Uterus (tissue), 3 donors: ENCODE measurements at regions not wholly inside any gene's neighbourhood (a gene's known extent, or its start where the extent isn't known, plus 50 kb on each side); places are given as distances from the start of the nearest gene placed in this dataset.

Source experiments
- DNase-seq, 2 donors: peaks; one replicate each; pipeline ENCODE4 v3.0.0-alpha.2; 2019 to 2020
- H3K27ac ChIP-seq, 2 donors: fragments of 200-600 bp; sonication (generic); 1 replicate in 1 of 2; 2 replicates in 1 of 2; pipeline ENCODE4 v1.5.1; 2016 to 2018
- H3K27me3 ChIP-seq, 2 donors: fragments of 200-600 bp; sonication (generic); one replicate each; pipeline ENCODE4 v1.5.1; 2018 to 2019; ENCODE audit warnings: control low read depth in 1 of 2
- H3K36me3 ChIP-seq, 2 donors: fragments of 200-600 bp; sonication (generic); one replicate each; pipeline ENCODE4 v1.5.1; 2019; ENCODE audit warnings: control low read depth in 1 of 2
- H3K4me1 ChIP-seq, 2 donors: fragments of 200-600 bp; sonication (generic); one replicate each; pipeline ENCODE4 v1.5.1; 2018 to 2019; ENCODE audit warnings: control low read depth in 1 of 2
- H3K4me3 ChIP-seq, 2 donors: fragments of 200-600 bp; sonication (generic); 1 replicate in 1 of 2; 2 replicates in 1 of 2; pipeline ENCODE4 v1.5.1; 2018 to 2019; ENCODE audit warnings: mild to moderate bottlenecking in 1 of 2
- H3K9me3 ChIP-seq, 2 donors: fragments of 200-600 bp; sonication (generic); one replicate each; pipeline ENCODE4 v1.5.1; 2019; ENCODE audit warnings: control low read depth in 1 of 2
- POLR2A ChIP-seq, 2 donors: fragments of 450-650 bp; IDR thresholded peaks; one replicate each; pipeline ENCODE4 v1.6.1; 2016; ENCODE audit warnings: antibody characterized with exemption in 2 of 2, mild to moderate bottlenecking in 1 of 2, moderate library complexity in 1 of 2
- intact Hi-C: fragments of 100-400 bp; cut with DNase I; formaldehyde crosslinking; loops from one replicate; pipeline ENCODE4 v1.15.1; 2023; ENCODE audit warnings: low total_unique reads
- TF ChIP-seq, protein P1 (sequence below), 4 experiments: fragments of 200-600 bp in 2 of 4; fragments of 450-650 bp in 2 of 4; sonication (generic) in 2 of 4; IDR thresholded peaks; one replicate each; pipeline ENCODE4 v1.5.1; 2016 to 2019; ENCODE audit warnings: antibody characterized with exemption in 4 of 4, mild to moderate bottlenecking in 2 of 4, moderate library complexity in 1 of 4
- donor health status: DM: yes; HTN: yes; CAD: no.

GRCh38 chr2:172329416-172329773 is 98.0 kb upstream of the ITGA6 start:
- intact Hi-C loops, result no loop called here
- TF ChIP-seq, protein P1, sequence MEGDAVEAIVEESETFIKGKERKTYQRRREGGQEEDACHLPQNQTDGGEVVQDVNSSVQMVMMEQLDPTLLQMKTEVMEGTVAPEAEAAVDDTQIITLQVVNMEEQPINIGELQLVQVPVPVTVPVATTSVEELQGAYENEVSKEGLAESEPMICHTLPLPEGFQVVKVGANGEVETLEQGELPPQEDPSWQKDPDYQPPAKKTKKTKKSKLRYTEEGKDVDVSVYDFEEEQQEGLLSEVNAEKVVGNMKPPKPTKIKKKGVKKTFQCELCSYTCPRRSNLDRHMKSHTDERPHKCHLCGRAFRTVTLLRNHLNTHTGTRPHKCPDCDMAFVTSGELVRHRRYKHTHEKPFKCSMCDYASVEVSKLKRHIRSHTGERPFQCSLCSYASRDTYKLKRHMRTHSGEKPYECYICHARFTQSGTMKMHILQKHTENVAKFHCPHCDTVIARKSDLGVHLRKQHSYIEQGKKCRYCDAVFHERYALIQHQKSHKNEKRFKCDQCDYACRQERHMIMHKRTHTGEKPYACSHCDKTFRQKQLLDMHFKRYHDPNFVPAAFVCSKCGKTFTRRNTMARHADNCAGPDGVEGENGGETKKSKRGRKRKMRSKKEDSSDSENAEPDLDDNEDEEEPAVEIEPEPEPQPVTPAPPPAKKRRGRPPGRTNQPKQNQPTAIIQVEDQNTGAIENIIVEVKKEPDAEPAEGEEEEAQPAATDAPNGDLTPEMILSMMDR (IDR thresholded peaks at IDR 0.05), result no peak
- no peak for TF ChIP-seq POLR2A (IDR thresholded peaks at IDR 0.05)

DNA sequence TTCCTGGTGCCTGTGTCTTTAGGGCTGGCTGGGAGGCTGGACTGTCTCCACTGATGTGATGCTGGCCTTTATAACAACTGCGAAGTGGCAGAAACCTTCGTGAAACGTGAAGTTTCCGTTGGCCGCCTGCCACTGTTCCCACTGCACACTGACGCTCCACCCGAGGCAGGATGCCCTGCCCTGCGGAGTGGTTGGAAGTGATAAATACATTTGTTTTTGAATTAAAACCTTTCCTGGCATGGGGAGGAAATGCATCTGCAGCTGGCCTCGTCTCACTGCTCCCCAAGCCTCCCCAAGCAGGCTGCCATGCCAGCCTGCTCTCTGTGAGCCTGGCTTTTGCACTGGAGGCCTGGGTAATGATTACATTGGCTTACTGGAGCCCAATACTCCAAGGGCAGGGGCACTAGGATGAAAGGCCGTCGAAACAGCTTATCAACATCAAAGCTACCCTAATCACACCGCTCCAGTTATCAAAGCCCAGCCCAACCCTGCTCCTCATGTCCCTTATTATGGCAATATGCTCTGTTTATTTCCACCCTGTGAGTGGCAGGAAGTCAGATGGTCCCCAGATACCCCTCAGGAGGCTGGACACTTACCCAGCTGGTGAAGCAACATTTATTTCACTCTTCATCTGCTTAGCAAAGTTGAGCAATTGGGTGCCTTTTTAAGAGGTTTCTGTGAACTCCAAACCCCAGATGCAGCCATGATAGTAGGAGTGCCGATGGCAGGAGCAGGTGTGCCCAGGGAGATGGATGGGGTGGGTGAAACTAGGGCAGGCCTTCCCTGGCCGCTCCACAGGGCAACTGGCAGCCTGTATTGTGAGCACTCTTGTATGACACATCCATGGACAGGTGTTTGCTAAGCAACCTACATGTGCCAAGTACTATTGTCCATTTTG is 97.4 kb upstream of the ITGA6 start:
- TF ChIP-seq POLR2A (IDR thresholded peaks at IDR 0.05), result no peak
- TF ChIP-seq, protein P1 (IDR thresholded peaks at IDR 0.05), result no peak
- peak; percentile 32 to 75 for DNase-seq
- H3K27me3 ChIP-seq, result no peaks in the 10 kb centered on the region
- no peaks in the 10 kb centered on the region for H3K4me1 ChIP-seq
- no peaks in the 10 kb centered on the region for H3K9me3 ChIP-seq
- peak overlapping the region; percentile 26 to 28 for H3K27ac ChIP-seq
- no peaks in the 10 kb centered on the region for H3K36me3 ChIP-seq
- H3K4me3 ChIP-seq, result no peak overlapping the region
- intact Hi-C loops, result no loop called here

More at GRCh38 chr2:172329416-172329773, 98.0 kb upstream of the ITGA6 start:
- Histone ChIP-seq H3K4me3 (no peak overlapping the region), H3K27ac (peak overlapping the region in 1 of 2 donors; percentile 14), H3K27me3 (no peaks in the 10 kb centered on the region), H3K36me3 (no peaks in the 10 kb centered on the region), H3K9me3 (no peaks in the 10 kb centered on the region), H3K4me1 (no peaks in the 10 kb centered on the region)
- no peak for DNase-seq

- TF ChIP-seq, protein P1 (IDR thresholded peaks at IDR 0.05), result no peak
- TF ChIP-seq POLR2A (IDR thresholded peaks at IDR 0.05), result no peak
- Histone ChIP-seq H3K36me3 (no peaks in the 10 kb centered on the region), H3K4me1 (no peaks in the 10 kb centered on the region), H3K27ac (no peak overlapping the region), H3K27me3 (no peaks in the 10 kb centered on the region), H3K4me3 (no peak overlapping the region), H3K9me3 (no peaks in the 10 kb centered on the region)
- no peak for DNase-seq
- intact Hi-C loops, result no loop called here
Observed at GRCh38 chr2:172332507-172332906, 94.9 kb upstream of the ITGA6 start.

GRCh38 chr2:172333235-172333977 is 94.0 kb upstream of the ITGA6 start:
- no peak for DNase-seq
- Histone ChIP-seq H3K4me1 (no peaks in the 10 kb centered on the region), H3K9me3 (no peaks in the 10 kb centered on the region), H3K4me3 (no peak overlapping the region), H3K36me3 (no peaks in the 10 kb centered on the region), H3K27me3 (no peaks in the 10 kb centered on the region), H3K27ac (no peak overlapping the region)
- intact Hi-C loops, result no loop called here
- TF ChIP-seq POLR2A (IDR thresholded peaks at IDR 0.05), result no peak
- TF ChIP-seq, protein P1 (IDR thresholded peaks at IDR 0.05), result no peak

DNA sequence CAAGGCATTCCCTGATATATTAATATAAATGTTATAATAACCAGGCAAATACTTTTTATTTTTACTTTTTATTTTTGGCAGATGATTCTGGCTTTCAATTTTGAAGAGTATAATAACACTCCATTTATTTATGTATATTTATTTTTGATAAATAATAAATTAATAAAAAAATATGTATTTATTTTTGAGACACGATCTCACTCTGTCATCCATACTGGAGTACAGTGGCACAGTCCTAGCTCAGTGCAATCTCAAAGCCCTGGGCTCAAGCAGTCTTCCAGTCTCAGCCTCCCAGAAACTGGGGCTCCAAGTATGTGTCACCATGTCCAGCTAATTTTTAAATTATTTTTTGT is 93.4 kb upstream of the ITGA6 start:
- Histone ChIP-seq H3K27ac (no peak overlapping the region), H3K27me3 (no peaks in the 10 kb centered on the region), H3K4me3 (no peak overlapping the region), H3K36me3 (no peaks in the 10 kb centered on the region), H3K9me3 (no peaks in the 10 kb centered on the region), H3K4me1 (no peaks in the 10 kb centered on the region)
- TF ChIP-seq, protein P1 (IDR thresholded peaks at IDR 0.05), result no peak
- no peak for TF ChIP-seq POLR2A (IDR thresholded peaks at IDR 0.05)
- intact Hi-C loops, result no loop called here
- no peak for DNase-seq
